Trophoblast cell (in vitro differentiated cells and primary cell): ENCODE measurements at regions not wholly inside any gene's neighbourhood (a gene's known extent, or its start where the extent isn't known, plus 50 kb on each side); places are given as distances from the start of the nearest gene placed in this dataset.

Experiments
- DNase-seq, 2 donors: peaks; one replicate each; pipeline ENCODE4 v3.0.0-alpha.2; 2016
- H2AFZ ChIP-seq: 2 replicates; pipeline ENCODE4 v1.6.1; 2013; ENCODE audit warnings: low read length, moderate library complexity, mild to moderate bottlenecking; ENCODE audit not compliant: insufficient read depth, poor library complexity
- H2AK5ac ChIP-seq: 2 replicates; pipeline ENCODE4 v1.6.1; 2013; ENCODE audit warnings: mild to moderate bottlenecking, low read length
- H2BK120ac ChIP-seq: 2 replicates; pipeline ENCODE4 v1.6.1; 2013; ENCODE audit warnings: low read length, mild to moderate bottlenecking, moderate library complexity; ENCODE audit not compliant: insufficient read depth, poor library complexity
- H2BK12ac ChIP-seq: 2 replicates; pipeline ENCODE4 v1.6.1; 2013; ENCODE audit warnings: mild to moderate bottlenecking, low read length, moderate library complexity
- H2BK5ac ChIP-seq: 2 replicates; pipeline ENCODE4 v1.6.1; 2013; ENCODE audit warnings: low read length, low read depth, moderate library complexity, mild to moderate bottlenecking; ENCODE audit not compliant: poor library complexity
- H3K14ac ChIP-seq: 2 replicates; pipeline ENCODE4 v1.6.1; 2013; ENCODE audit warnings: mild to moderate bottlenecking, low read length
- H3K18ac ChIP-seq: 2 replicates; pipeline ENCODE4 v1.6.1; 2013; ENCODE audit warnings: mild to moderate bottlenecking, low read length
- H3K23ac ChIP-seq: 2 replicates; pipeline ENCODE4 v1.6.1; 2013; ENCODE audit warnings: low read length
- H3K27ac ChIP-seq: 2 replicates; pipeline ENCODE4 v1.5.1; 2013; ENCODE audit warnings: low read depth, mild to moderate bottlenecking, inconsistent platforms, low read length, moderate library complexity
- H3K27me3 ChIP-seq: 2 replicates; pipeline ENCODE4 v1.6.1; 2013; ENCODE audit warnings: inconsistent platforms, mild to moderate bottlenecking, low read length, moderate library complexity; ENCODE audit not compliant: insufficient read depth
- H3K36me3 ChIP-seq, 2 experiments: 1 replicate in 1 of 2; 2 replicates in 1 of 2; pipeline ENCODE4 v1.6.1; 2013; ENCODE audit warnings: low read length in 2 of 2, mild to moderate bottlenecking in 2 of 2, moderate library complexity in 1 of 2; ENCODE audit not compliant: insufficient read depth in 2 of 2, control insufficient read depth in 1 of 2
- H3K4ac ChIP-seq: 2 replicates; pipeline ENCODE4 v1.6.1; 2013; ENCODE audit warnings: low read depth, mild to moderate bottlenecking, low read length, moderate library complexity
- H3K4me1 ChIP-seq, 2 experiments: 1 replicate in 1 of 2; 2 replicates in 1 of 2; pipeline ENCODE4 v1.6.1; 2013; ENCODE audit warnings: low read length in 2 of 2, mild to moderate bottlenecking in 2 of 2, moderate library complexity in 1 of 2; ENCODE audit not compliant: insufficient read depth in 2 of 2, control insufficient read depth in 1 of 2
- H3K4me2 ChIP-seq: 2 replicates; pipeline ENCODE4 v1.6.1; 2013; ENCODE audit warnings: inconsistent platforms, mild to moderate bottlenecking, low read length, moderate library complexity
- H3K4me3 ChIP-seq: 2 replicates; pipeline ENCODE4 v1.5.1; 2013; ENCODE audit warnings: mild to moderate bottlenecking, low read depth, low read length, inconsistent platforms
- H3K79me1 ChIP-seq: one replicate; pipeline ENCODE4 v1.6.1; 2013; ENCODE audit warnings: low read length
- H3K79me2 ChIP-seq: 2 replicates; pipeline ENCODE4 v1.6.1; 2013; ENCODE audit warnings: low read length, mild to moderate bottlenecking; ENCODE audit not compliant: control insufficient read depth, insufficient read depth, poor library complexity
- H3K9ac ChIP-seq: 2 replicates; pipeline ENCODE4 v1.6.1; 2013; ENCODE audit warnings: mild to moderate bottlenecking, low read length
- H3K9me3 ChIP-seq: 2 replicates; pipeline ENCODE4 v1.6.1; 2013; ENCODE audit warnings: low read depth, mild to moderate bottlenecking, control low read depth, inconsistent platforms, low read length; ENCODE audit not compliant: insufficient read depth
- H4K12ac ChIP-seq: 2 replicates; pipeline ENCODE4 v1.6.1; 2013; ENCODE audit warnings: low read depth, mild to moderate bottlenecking, low read length, moderate library complexity
- H4K8ac ChIP-seq: 2 replicates; pipeline ENCODE4 v1.6.1; 2013; ENCODE audit warnings: low read depth, mild to moderate bottlenecking, low read length, moderate library complexity
- H4K91ac ChIP-seq: one replicate; pipeline ENCODE4 v1.6.1; 2013; ENCODE audit warnings: low read depth, mild to moderate bottlenecking, low read length, moderate library complexity
- WGBS: extraction: QIAGEN DNeasy Blood & Tissue Kit; methylation state at CpG from one replicate; pipeline ENCODE4 v1.1.7; 2013; ENCODE audit warnings: missing lambda C conversion rate; ENCODE audit not compliant: insufficient read length, insufficient coverage; ENCODE audit errors: extremely low coverage; 5-methylcytosine and 5-hydroxymethylcytosine counted together

- no peak overlapping the region for H3K27ac ChIP-seq
- no peaks in the 10 kb centered on the region for H3K79me1 ChIP-seq
- H3K9me3 ChIP-seq: no peaks in the 10 kb centered on the region
- no peak overlapping the region for H3K4me2 ChIP-seq
- H3K4me1 ChIP-seq: no peaks in the 10 kb centered on the region
- H3K27me3 ChIP-seq: no peaks in the 10 kb centered on the region
- no peak overlapping the region for H2AFZ ChIP-seq
- H3K23ac ChIP-seq: no peak overlapping the region
- no peak overlapping the region for H2BK5ac ChIP-seq
- no peaks in the 10 kb centered on the region for H3K79me2 ChIP-seq
- H3K18ac ChIP-seq: no peak overlapping the region
- H4K12ac ChIP-seq: no peak overlapping the region
- DNase-seq: no peak
- no peak overlapping the region for H3K4ac ChIP-seq
- H4K8ac ChIP-seq: no peak overlapping the region
- no peak overlapping the region for H3K9ac ChIP-seq
- no peak overlapping the region for H4K91ac ChIP-seq
- H2AK5ac ChIP-seq: no peak overlapping the region
- no peaks in the 10 kb centered on the region for H3K36me3 ChIP-seq
- no peak overlapping the region for H2BK120ac ChIP-seq
- H3K4me3 ChIP-seq: no peak overlapping the region
- H2BK12ac ChIP-seq: no peak overlapping the region
- H3K14ac ChIP-seq: no peak overlapping the region
Measured at GRCh38 chr11:105204636-105205035, 65.1 kb upstream of the CARD18 start.

GRCh38 chr11:105203569-105204240 lies 64.1 kb upstream of the CARD18 start:
- Histone ChIP-seq H3K23ac (no peak overlapping the region), H3K9me3 (no peaks in the 10 kb centered on the region), H3K36me3 (no peaks in the 10 kb centered on the region), H3K79me1 (no peaks in the 10 kb centered on the region), H2BK120ac (no peak overlapping the region), H3K79me2 (no peaks in the 10 kb centered on the region), H3K9ac (no peak overlapping the region), H2BK5ac (no peak overlapping the region), H4K8ac (no peak overlapping the region), H3K4me3 (no peak overlapping the region), H3K27ac (no peak overlapping the region), H2BK12ac (no peak overlapping the region), H3K4me1 (no peaks in the 10 kb centered on the region), H3K27me3 (no peaks in the 10 kb centered on the region), H3K4me2 (no peak overlapping the region), H2AK5ac (no peak overlapping the region), H4K12ac (no peak overlapping the region), H4K91ac (no peak overlapping the region), H2AFZ (no peak overlapping the region), H3K18ac (no peak overlapping the region), H3K14ac (no peak overlapping the region), H3K4ac (no peak overlapping the region)
- DNase-seq: no peak
- WGBS: no CpG with 5 or more reads among the region's 2 CpGs

- H3K27me3 ChIP-seq: no peaks in the 10 kb centered on the region
- H2AK5ac ChIP-seq: no peak overlapping the region
- H3K9me3 ChIP-seq: no peaks in the 10 kb centered on the region
- no peaks in the 10 kb centered on the region for H3K79me1 ChIP-seq
- H3K36me3 ChIP-seq: no peaks in the 10 kb centered on the region
- no peak overlapping the region for H2BK12ac ChIP-seq
- no peaks in the 10 kb centered on the region for H3K4me1 ChIP-seq
- H3K79me2 ChIP-seq: no peaks in the 10 kb centered on the region
- no peak overlapping the region for H4K8ac ChIP-seq
- no peak overlapping the region for H3K4me3 ChIP-seq
- H2BK120ac ChIP-seq: no peak overlapping the region
- no peak for DNase-seq
- H3K9ac ChIP-seq: no peak overlapping the region
- no peak overlapping the region for H4K91ac ChIP-seq
- no peak overlapping the region for H3K14ac ChIP-seq
- no CpG with 5 or more reads among the region's 3 CpGs for WGBS
- no peak overlapping the region for H3K27ac ChIP-seq
- H2BK5ac ChIP-seq: no peak overlapping the region
- no peak overlapping the region for H3K4ac ChIP-seq
- H2AFZ ChIP-seq: no peak overlapping the region
- no peak overlapping the region for H3K23ac ChIP-seq
- no peak overlapping the region for H4K12ac ChIP-seq
- no peak overlapping the region for H3K18ac ChIP-seq
- no peak overlapping the region for H3K4me2 ChIP-seq
Measured at GRCh38 chr11:105202844-105203548, 63.4 kb upstream of the CARD18 start.

GRCh38 chr11:105202422-105202821 lies 62.9 kb upstream of the CARD18 start:
- WGBS: no CpG with 5 or more reads among the region's 4 CpGs
- Histone ChIP-seq H3K79me2 (no peaks in the 10 kb centered on the region), H2BK12ac (no peak overlapping the region), H2BK5ac (no peak overlapping the region), H3K14ac (no peak overlapping the region), H4K12ac (no peak overlapping the region), H2AFZ (no peak overlapping the region), H2AK5ac (no peak overlapping the region), H3K4me3 (no peak overlapping the region), H3K9ac (no peak overlapping the region), H3K27me3 (no peaks in the 10 kb centered on the region), H3K23ac (no peak overlapping the region), H3K36me3 (no peaks in the 10 kb centered on the region), H3K4ac (no peak overlapping the region), H4K8ac (no peak overlapping the region), H3K27ac (no peak overlapping the region), H3K4me1 (no peaks in the 10 kb centered on the region), H3K79me1 (no peaks in the 10 kb centered on the region), H3K4me2 (no peak overlapping the region), H3K9me3 (no peaks in the 10 kb centered on the region), H2BK120ac (no peak overlapping the region), H4K91ac (no peak overlapping the region), H3K18ac (no peak overlapping the region)
- DNase-seq: no peak
